ENCODE measurements at regions not wholly inside any gene's neighbourhood (a gene's known extent, or its start where the extent isn't known, plus 50 kb on each side); places are given as distances from the start of the nearest gene placed in this dataset.

GRCh38 chr2:7924023-7924762 is 757.7 kb upstream of the ID2 start:
- Mint-ChIP-seq H3K4me3 (no peak overlapping the region), H3K27ac (no peak overlapping the region), H3K27me3 (ENCODE audit: low read depth in 3 of 3) (peaks cover 0 to 1% (median 0%) of the 10 kb centered on the region in 3 donors), H3K9me3 (peaks cover 0 to 7% (median 5%) of the 10 kb centered on the region in 7 donors), H3K4me1 (no peaks in the 10 kb centered on the region), H3K36me3 (no peaks in the 10 kb centered on the region)
- Histone ChIP-seq H3K27me3 (ENCODE audit: control insufficient read depth in 2 of 2, insufficient read depth in 2 of 2, low read length in 2 of 2) (no peaks in the 10 kb centered on the region), H3K4me2 (replicated peaks; ENCODE audit: extremely low read depth, low read length, poor library complexity, severe bottlenecking) (no peak overlapping the region), H4K20me1 (ENCODE audit: insufficient read depth, low read length) (no peaks in the 10 kb centered on the region), H3K4me1 (ENCODE audit: control insufficient read depth in 1 of 2, insufficient read depth in 2 of 2, low read length in 2 of 2) (no peaks in the 10 kb centered on the region), H3K4me3 (replicated peaks in 1 of 3; ENCODE audit: low read depth in 2 of 3, low read length in 3 of 3) (no peak overlapping the region), H3K27ac (ENCODE audit: low read depth in 1 of 2, low read length in 2 of 2) (no peak overlapping the region), H2AFZ (ENCODE audit: insufficient read depth, low read depth, low read length, poor library complexity, severe bottlenecking) (no peak overlapping the region), H3K36me3 (replicated peaks in 1 of 2; ENCODE audit: control insufficient read depth in 1 of 2, insufficient read depth in 2 of 2, low read length in 2 of 2) (no peaks in the 10 kb centered on the region), H3K79me2 (ENCODE audit: insufficient read depth, low read length) (no peaks in the 10 kb centered on the region), H3K9me3 (replicated peaks in 1 of 2; ENCODE audit: control insufficient read depth in 1 of 2, insufficient read depth in 1 of 2, low read length in 2 of 2) (peaks cover 0 to 4% of the 10 kb centered on the region in 2 donors), H3K9ac (ENCODE audit: insufficient read depth, low read length, poor library complexity, severe bottlenecking) (no peak overlapping the region)
- TF ChIP-seq CTCF (IDR thresholded peaks at IDR 0.05): no peak
- WGBS (ENCODE audit: insufficient coverage): 72% methylated on average over 4 of the region's 7 CpGs
- intact Hi-C loops (cut with micrococcal nuclease): no loop called here
- no peak for DNase-seq

GRCh38 chr2:7925506-7925905 is 756.4 kb upstream of the ID2 start:
- DNase-seq: no peak
- Mint-ChIP-seq H3K27me3 (ENCODE audit: low read depth in 3 of 3) (peaks cover 0 to 3% (median 0%) of the 10 kb centered on the region in 3 donors), H3K4me1 (no peaks in the 10 kb centered on the region), H3K4me3 (no peak overlapping the region), H3K9me3 (peaks cover 0 to 4% (median 3%) of the 10 kb centered on the region in 7 donors), H3K27ac (no peak overlapping the region), H3K36me3 (no peaks in the 10 kb centered on the region)
- no peak overlapping the region for H2AFZ ChIP-seq (ENCODE audit: insufficient read depth, low read depth, low read length, poor library complexity, severe bottlenecking)
- no peaks in the 10 kb centered on the region for H3K27me3 ChIP-seq (ENCODE audit: control insufficient read depth in 2 of 2, insufficient read depth in 2 of 2, low read length in 2 of 2)
- no peak overlapping the region for H3K4me2 ChIP-seq (replicated peaks; ENCODE audit: extremely low read depth, low read length, poor library complexity, severe bottlenecking)
- H3K9ac ChIP-seq (ENCODE audit: insufficient read depth, low read length, poor library complexity, severe bottlenecking): no peak overlapping the region
- H3K79me2 ChIP-seq (ENCODE audit: insufficient read depth, low read length): no peaks in the 10 kb centered on the region
- no peak for TF ChIP-seq CTCF (IDR thresholded peaks at IDR 0.05)
- WGBS (ENCODE audit: insufficient coverage): no CpG with 5 or more reads among the region's 1 CpG
- no peak overlapping the region for H3K4me3 ChIP-seq (replicated peaks in 1 of 3; ENCODE audit: low read depth in 2 of 3, low read length in 3 of 3)
- intact Hi-C loops (cut with micrococcal nuclease): no loop called here
- no peaks in the 10 kb centered on the region for H4K20me1 ChIP-seq (ENCODE audit: insufficient read depth, low read length)
- peaks cover 0 to 4% of the 10 kb centered on the region in 2 donors for H3K9me3 ChIP-seq (replicated peaks in 1 of 2; ENCODE audit: control insufficient read depth in 1 of 2, insufficient read depth in 1 of 2, low read length in 2 of 2)
- no peaks in the 10 kb centered on the region for H3K4me1 ChIP-seq (ENCODE audit: control insufficient read depth in 1 of 2, insufficient read depth in 2 of 2, low read length in 2 of 2)
- H3K27ac ChIP-seq (ENCODE audit: low read depth in 1 of 2, low read length in 2 of 2): no peak overlapping the region
- no peaks in the 10 kb centered on the region for H3K36me3 ChIP-seq (replicated peaks in 1 of 2; ENCODE audit: control insufficient read depth in 1 of 2, insufficient read depth in 2 of 2, low read length in 2 of 2)

Data from CD14-positive monocyte (primary cell).